ENCODE measurements at regions not wholly inside any gene's neighbourhood (a gene's known extent, or its start where the extent isn't known, plus 50 kb on each side); places are given as distances from the start of the nearest gene placed in this dataset.

DNA sequence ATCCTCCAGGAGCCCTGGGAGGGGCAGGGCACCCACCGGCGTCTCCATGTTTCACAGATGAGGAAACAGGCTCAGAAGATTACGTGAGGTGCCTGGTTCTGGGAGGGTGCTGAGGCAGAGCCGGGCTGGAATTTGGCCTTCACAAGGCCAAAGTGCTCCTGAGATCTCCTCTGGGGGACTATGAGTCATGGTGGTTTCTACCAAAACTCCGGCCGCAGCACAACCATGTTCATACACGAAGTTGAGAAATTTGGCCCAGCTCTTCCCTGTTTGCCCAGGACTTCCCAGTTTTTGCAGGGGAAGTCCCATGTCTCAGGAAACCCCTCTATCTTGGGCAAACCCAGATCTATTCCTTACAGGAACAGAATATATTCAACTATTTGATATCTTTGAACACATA lies 172.9 kb upstream of the CDYL start:
- H3K4me2 ChIP-seq (ENCODE audit: low read length) = no peak overlapping the region
- H3K27me3 ChIP-seq (ENCODE audit: insufficient read depth, low read depth, low read length) = no peaks in the 10 kb centered on the region
- H3K9me3 ChIP-seq (ENCODE audit: low read length) = no peaks in the 10 kb centered on the region
- H3K79me2 ChIP-seq (replicated peaks; ENCODE audit: insufficient read depth, low read length) = no peaks in the 10 kb centered on the region
- H3K36me3 ChIP-seq (ENCODE audit: insufficient read depth, low read length) = no peaks in the 10 kb centered on the region
- H3F3A ChIP-seq (ENCODE audit: insufficient read depth, low read length, poor library complexity, severe bottlenecking) = no peaks in the 10 kb centered on the region
- no peak overlapping the region for H3K9ac ChIP-seq (ENCODE audit: low read length)
- H3K9me2 ChIP-seq (ENCODE audit: insufficient read depth, low read length) = no peaks in the 10 kb centered on the region
- H3K4me3 ChIP-seq (ENCODE audit: low read length) = no peak overlapping the region
- no peaks in the 10 kb centered on the region for H4K20me1 ChIP-seq (ENCODE audit: insufficient read depth)
- TF ChIP-seq TAF1 (IDR thresholded peaks at IDR 0.05; ENCODE audit: low read depth) (no peak), EZH2 (IDR thresholded peaks at IDR 0.05; ENCODE audit: borderline replicate concordance, insufficient read depth, low read length, poor library complexity, severe bottlenecking) (no peak), RAD21 (conservative IDR thresholded peaks at IDR 0.05) (no peak), SMC3 (conservative IDR thresholded peaks at IDR 0.05; ENCODE audit: poor library complexity) (no peak), MXI1 (conservative IDR thresholded peaks at IDR 0.05; ENCODE audit: poor library complexity, severe bottlenecking) (no peak), EP300 (conservative IDR thresholded peaks at IDR 0.05; ENCODE audit: poor library complexity, severe bottlenecking) (no peak), POLR2AphosphoS5 (IDR thresholded peaks at IDR 0.05) (no peak)
- TF ChIP-seq, protein P1, sequence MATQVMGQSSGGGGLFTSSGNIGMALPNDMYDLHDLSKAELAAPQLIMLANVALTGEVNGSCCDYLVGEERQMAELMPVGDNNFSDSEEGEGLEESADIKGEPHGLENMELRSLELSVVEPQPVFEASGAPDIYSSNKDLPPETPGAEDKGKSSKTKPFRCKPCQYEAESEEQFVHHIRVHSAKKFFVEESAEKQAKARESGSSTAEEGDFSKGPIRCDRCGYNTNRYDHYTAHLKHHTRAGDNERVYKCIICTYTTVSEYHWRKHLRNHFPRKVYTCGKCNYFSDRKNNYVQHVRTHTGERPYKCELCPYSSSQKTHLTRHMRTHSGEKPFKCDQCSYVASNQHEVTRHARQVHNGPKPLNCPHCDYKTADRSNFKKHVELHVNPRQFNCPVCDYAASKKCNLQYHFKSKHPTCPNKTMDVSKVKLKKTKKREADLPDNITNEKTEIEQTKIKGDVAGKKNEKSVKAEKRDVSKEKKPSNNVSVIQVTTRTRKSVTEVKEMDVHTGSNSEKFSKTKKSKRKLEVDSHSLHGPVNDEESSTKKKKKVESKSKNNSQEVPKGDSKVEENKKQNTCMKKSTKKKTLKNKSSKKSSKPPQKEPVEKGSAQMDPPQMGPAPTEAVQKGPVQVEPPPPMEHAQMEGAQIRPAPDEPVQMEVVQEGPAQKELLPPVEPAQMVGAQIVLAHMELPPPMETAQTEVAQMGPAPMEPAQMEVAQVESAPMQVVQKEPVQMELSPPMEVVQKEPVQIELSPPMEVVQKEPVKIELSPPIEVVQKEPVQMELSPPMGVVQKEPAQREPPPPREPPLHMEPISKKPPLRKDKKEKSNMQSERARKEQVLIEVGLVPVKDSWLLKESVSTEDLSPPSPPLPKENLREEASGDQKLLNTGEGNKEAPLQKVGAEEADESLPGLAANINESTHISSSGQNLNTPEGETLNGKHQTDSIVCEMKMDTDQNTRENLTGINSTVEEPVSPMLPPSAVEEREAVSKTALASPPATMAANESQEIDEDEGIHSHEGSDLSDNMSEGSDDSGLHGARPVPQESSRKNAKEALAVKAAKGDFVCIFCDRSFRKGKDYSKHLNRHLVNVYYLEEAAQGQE (IDR thresholded peaks at IDR 0.05; ENCODE audit: borderline replicate concordance) = no peak
- TF ChIP-seq, protein P2, sequence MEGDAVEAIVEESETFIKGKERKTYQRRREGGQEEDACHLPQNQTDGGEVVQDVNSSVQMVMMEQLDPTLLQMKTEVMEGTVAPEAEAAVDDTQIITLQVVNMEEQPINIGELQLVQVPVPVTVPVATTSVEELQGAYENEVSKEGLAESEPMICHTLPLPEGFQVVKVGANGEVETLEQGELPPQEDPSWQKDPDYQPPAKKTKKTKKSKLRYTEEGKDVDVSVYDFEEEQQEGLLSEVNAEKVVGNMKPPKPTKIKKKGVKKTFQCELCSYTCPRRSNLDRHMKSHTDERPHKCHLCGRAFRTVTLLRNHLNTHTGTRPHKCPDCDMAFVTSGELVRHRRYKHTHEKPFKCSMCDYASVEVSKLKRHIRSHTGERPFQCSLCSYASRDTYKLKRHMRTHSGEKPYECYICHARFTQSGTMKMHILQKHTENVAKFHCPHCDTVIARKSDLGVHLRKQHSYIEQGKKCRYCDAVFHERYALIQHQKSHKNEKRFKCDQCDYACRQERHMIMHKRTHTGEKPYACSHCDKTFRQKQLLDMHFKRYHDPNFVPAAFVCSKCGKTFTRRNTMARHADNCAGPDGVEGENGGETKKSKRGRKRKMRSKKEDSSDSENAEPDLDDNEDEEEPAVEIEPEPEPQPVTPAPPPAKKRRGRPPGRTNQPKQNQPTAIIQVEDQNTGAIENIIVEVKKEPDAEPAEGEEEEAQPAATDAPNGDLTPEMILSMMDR (IDR thresholded peaks at IDR 0.05; ENCODE audit: poor library complexity, severe bottlenecking) = no peak
- no peak overlapping the region for H3K27ac ChIP-seq (ENCODE audit: low read length)
- no peak overlapping the region for H2AFZ ChIP-seq (ENCODE audit: low read depth, low read length)

DNA sequence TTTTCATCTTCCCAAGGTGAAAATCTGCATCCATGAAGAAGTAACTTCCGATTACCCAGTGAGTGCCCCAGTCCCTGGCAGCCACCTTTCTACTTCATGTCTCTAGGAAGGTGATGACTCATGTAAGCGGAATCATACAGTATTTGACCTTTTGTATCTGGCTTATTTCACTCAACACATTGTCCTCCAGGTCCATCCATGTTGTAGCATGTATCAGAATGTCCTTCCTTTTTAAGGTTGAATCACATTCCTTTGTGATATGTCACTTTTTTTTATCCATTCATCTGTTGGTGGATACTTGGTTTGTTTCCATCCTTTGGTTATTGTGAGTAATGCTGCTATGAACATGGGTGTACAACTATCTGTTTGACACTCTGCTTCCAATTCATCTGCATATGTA lies 176.3 kb upstream of the CDYL start:
- Histone ChIP-seq H4K20me1 (ENCODE audit: insufficient read depth) (no peaks in the 10 kb centered on the region), H3K79me2 (replicated peaks; ENCODE audit: insufficient read depth, low read length) (no peaks in the 10 kb centered on the region), H3K27ac (ENCODE audit: low read length) (no peak overlapping the region), H3K9me3 (ENCODE audit: low read length) (no peaks in the 10 kb centered on the region), H2AFZ (ENCODE audit: low read depth, low read length) (no peak overlapping the region), H3K36me3 (ENCODE audit: insufficient read depth, low read length) (no peaks in the 10 kb centered on the region), H3K27me3 (ENCODE audit: insufficient read depth, low read depth, low read length) (no peaks in the 10 kb centered on the region), H3K4me3 (ENCODE audit: low read length) (no peak overlapping the region), H3F3A (ENCODE audit: insufficient read depth, low read length, poor library complexity, severe bottlenecking) (no peaks in the 10 kb centered on the region), H3K9ac (ENCODE audit: low read length) (no peak overlapping the region), H3K9me2 (ENCODE audit: insufficient read depth, low read length) (no peaks in the 10 kb centered on the region), H3K4me2 (ENCODE audit: low read length) (no peak overlapping the region)
- TF ChIP-seq RAD21 (conservative IDR thresholded peaks at IDR 0.05) = no peak
- no peak for TF ChIP-seq EZH2 (IDR thresholded peaks at IDR 0.05; ENCODE audit: borderline replicate concordance, insufficient read depth, low read length, poor library complexity, severe bottlenecking)
- no peak for TF ChIP-seq TAF1 (IDR thresholded peaks at IDR 0.05; ENCODE audit: low read depth)
- TF ChIP-seq, protein P2 (IDR thresholded peaks at IDR 0.05; ENCODE audit: poor library complexity, severe bottlenecking) = no peak
- TF ChIP-seq SMC3 (conservative IDR thresholded peaks at IDR 0.05; ENCODE audit: poor library complexity) = no peak
- TF ChIP-seq, protein P1 (IDR thresholded peaks at IDR 0.05; ENCODE audit: borderline replicate concordance) = no peak
- no peak for TF ChIP-seq POLR2AphosphoS5 (IDR thresholded peaks at IDR 0.05)
- TF ChIP-seq MXI1 (conservative IDR thresholded peaks at IDR 0.05; ENCODE audit: poor library complexity, severe bottlenecking) = no peak
- no peak for TF ChIP-seq EP300 (conservative IDR thresholded peaks at IDR 0.05; ENCODE audit: poor library complexity, severe bottlenecking)
